ENCODE measurements at regions not wholly inside any gene's neighbourhood (a gene's known extent, or its start where the extent isn't known, plus 50 kb on each side); places are given as distances from the start of the nearest gene placed in this dataset.

DNA sequence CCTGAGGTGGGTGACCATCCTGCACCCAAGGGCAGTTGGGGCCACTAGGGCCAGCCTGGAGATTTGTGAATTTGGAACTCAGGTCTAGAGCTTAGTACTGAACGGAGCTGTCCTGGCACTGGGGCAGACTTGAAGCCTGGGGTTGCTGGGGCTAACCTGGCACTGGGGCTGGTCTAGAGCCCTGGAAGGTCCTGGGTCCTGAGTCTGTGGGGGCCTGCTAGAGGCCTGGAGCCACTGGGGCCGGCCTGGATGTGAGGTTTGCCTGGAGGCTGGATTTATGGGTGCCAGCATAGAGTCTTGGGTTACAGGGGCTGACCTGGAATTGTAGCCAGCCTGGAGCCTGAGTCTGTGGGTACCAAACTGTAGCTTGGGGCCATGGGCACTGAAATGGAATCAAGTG is 1216.9 kb downstream of the CDH11 start:
- TF ChIP-seq, protein P1, sequence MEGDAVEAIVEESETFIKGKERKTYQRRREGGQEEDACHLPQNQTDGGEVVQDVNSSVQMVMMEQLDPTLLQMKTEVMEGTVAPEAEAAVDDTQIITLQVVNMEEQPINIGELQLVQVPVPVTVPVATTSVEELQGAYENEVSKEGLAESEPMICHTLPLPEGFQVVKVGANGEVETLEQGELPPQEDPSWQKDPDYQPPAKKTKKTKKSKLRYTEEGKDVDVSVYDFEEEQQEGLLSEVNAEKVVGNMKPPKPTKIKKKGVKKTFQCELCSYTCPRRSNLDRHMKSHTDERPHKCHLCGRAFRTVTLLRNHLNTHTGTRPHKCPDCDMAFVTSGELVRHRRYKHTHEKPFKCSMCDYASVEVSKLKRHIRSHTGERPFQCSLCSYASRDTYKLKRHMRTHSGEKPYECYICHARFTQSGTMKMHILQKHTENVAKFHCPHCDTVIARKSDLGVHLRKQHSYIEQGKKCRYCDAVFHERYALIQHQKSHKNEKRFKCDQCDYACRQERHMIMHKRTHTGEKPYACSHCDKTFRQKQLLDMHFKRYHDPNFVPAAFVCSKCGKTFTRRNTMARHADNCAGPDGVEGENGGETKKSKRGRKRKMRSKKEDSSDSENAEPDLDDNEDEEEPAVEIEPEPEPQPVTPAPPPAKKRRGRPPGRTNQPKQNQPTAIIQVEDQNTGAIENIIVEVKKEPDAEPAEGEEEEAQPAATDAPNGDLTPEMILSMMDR (IDR thresholded peaks at IDR 0.05; ENCODE audit: low read depth, low read length), result no peak
- TF ChIP-seq MYC (IDR thresholded peaks at IDR 0.05; ENCODE audit: low read depth, low read length) (no peak), POLR2A (IDR thresholded peaks at IDR 0.05; ENCODE audit: extremely low read depth, insufficient read length) (no peak)
